ENCODE measurements at regions not wholly inside any gene's neighbourhood (a gene's known extent, or its start where the extent isn't known, plus 50 kb on each side); places are given as distances from the start of the nearest gene placed in this dataset.

GRCh38 chr9:18365651-18366050, 108.3 kb upstream of the ADAMTSL1 start:
- H2BK120ac ChIP-seq (ENCODE audit: low read depth, low read length, poor library complexity, severe bottlenecking): no peak overlapping the region
- H3K9me3 Mint-ChIP-seq: no peaks in the 10 kb centered on the region
- H2BK15ac ChIP-seq (ENCODE audit: low read depth, low read length): no peak overlapping the region
- H3K4me2 ChIP-seq (ENCODE audit: insufficient read depth, insufficient read length, low read length): no peak overlapping the region
- H3T11ph ChIP-seq (ENCODE audit: low read length): no peak overlapping the region
- no peaks in the 10 kb centered on the region for H3K36me3 Mint-ChIP-seq (ENCODE audit: insufficient read depth in 1 of 3, low read depth in 3 of 3)
- H3K56ac ChIP-seq (ENCODE audit: insufficient read length, low read depth, low read length): no peak overlapping the region
- H3K9me3 ChIP-seq (ENCODE audit: control insufficient read depth, low read depth, low read length): no peaks in the 10 kb centered on the region
- no peak for TF ChIP-seq CTCF (conservative IDR thresholded peaks at IDR 0.05)
- no peak overlapping the region for H3K14ac ChIP-seq (ENCODE audit: insufficient read depth, low read length)
- H4K91ac ChIP-seq (ENCODE audit: insufficient read length, low read depth, low read length): no peak overlapping the region
- no peak overlapping the region for H3K27ac ChIP-seq (ENCODE audit: insufficient read length, low read depth, low read length)
- H3K23me2 ChIP-seq (ENCODE audit: insufficient read length, low read depth, low read length, poor library complexity, severe bottlenecking): no peaks in the 10 kb centered on the region
- H4K5ac ChIP-seq (ENCODE audit: insufficient read length, low read depth, low read length): no peak overlapping the region
- no peak overlapping the region for H4K8ac ChIP-seq (replicated peaks; ENCODE audit: insufficient read length, low read depth, low read length)
- no peak overlapping the region for H3K4me3 Mint-ChIP-seq
- H3K27me3 Mint-ChIP-seq (ENCODE audit: low read depth): no peaks in the 10 kb centered on the region
- no peaks in the 10 kb centered on the region for H3K4me1 Mint-ChIP-seq
- H3K4ac ChIP-seq (ENCODE audit: low read depth, low read length): no peak overlapping the region
- H3K18ac ChIP-seq (ENCODE audit: insufficient read length, low read depth, low read length): no peak overlapping the region
- no peaks in the 10 kb centered on the region for H4K20me1 ChIP-seq (ENCODE audit: control insufficient read depth, insufficient read depth, insufficient read length)
- H3K79me2 ChIP-seq (ENCODE audit: insufficient read depth, low read length): no peaks in the 10 kb centered on the region
- no peaks in the 10 kb centered on the region for H3K79me1 ChIP-seq (ENCODE audit: insufficient read depth, low read depth, low read length, poor library complexity, severe bottlenecking)
- H2BK5ac ChIP-seq (ENCODE audit: insufficient read length, low read length): no peak overlapping the region
- H3K27ac Mint-ChIP-seq: no peak overlapping the region; a peak in 1 of 7 replicates
- H2BK20ac ChIP-seq (ENCODE audit: low read depth, low read length, poor library complexity, severe bottlenecking): no peak overlapping the region
- H2BK12ac ChIP-seq (ENCODE audit: insufficient read length, low read depth, low read length): no peak overlapping the region
- H3K9ac ChIP-seq (ENCODE audit: extremely low read depth, insufficient read length, low read length): no peak overlapping the region
- no CpG with 5 or more reads among the region's 6 CpGs for WGBS (ENCODE audit: extremely low coverage, insufficient read length, low lambda C conversion rate)
- H3K4me1 ChIP-seq (ENCODE audit: insufficient read depth, low read length): no peaks in the 10 kb centered on the region; the same call in 1 of the 2 replicates
- no peaks in the 10 kb centered on the region for H3K27me3 ChIP-seq (ENCODE audit: insufficient read depth, low read length)
- no peak overlapping the region for H2AFZ ChIP-seq (ENCODE audit: low read length)
- H3K23ac ChIP-seq (ENCODE audit: insufficient read length, low read depth, low read length): no peak overlapping the region
- H2AK5ac ChIP-seq (ENCODE audit: insufficient read length, low read length): no peak overlapping the region
- no peak for DNase-seq
